B cell (primary cell): ENCODE measurements at regions not wholly inside any gene's neighbourhood (a gene's known extent, or its start where the extent isn't known, plus 50 kb on each side); places are given as distances from the start of the nearest gene placed in this dataset.

Source experiments
- ATAC-seq: fragments of 200-7000 bp; cut with Tn5 transposase; one replicate; pipeline ENCODE4 v1.10.0; 2021; ENCODE audit warnings: low read depth, mild to moderate bottlenecking, moderate number of reproducible peaks, moderate library complexity
- CTCF ChIA-PET: fragments of 350-600 bp; sonication (Branson Sonifier 250); formaldehyde crosslinking; loops from one replicate; lab custom pipeline; 2021; ENCODE audit warnings: antibody characterized with exemption, inconsistent platforms; lab: Charles Lee
- POLR2A ChIA-PET: fragments of 350-600 bp; sonication (Branson Sonifier 250); formaldehyde crosslinking; loops from one replicate; lab custom pipeline; 2021; ENCODE audit warnings: antibody characterized with exemption; lab: Charles Lee
- DNase-seq: peaks from one replicate; pipeline ENCODE4 v3.0.0; 2013
- H2AFZ ChIP-seq: 2 replicates; pipeline ENCODE4 v1.6.1; 2012; ENCODE audit warnings: mild to moderate bottlenecking, low read depth, low read length; ENCODE audit not compliant: insufficient read depth, poor library complexity, severe bottlenecking
- H3K27ac ChIP-seq, 2 donors: 1 replicate in 1 of 2; 2 replicates in 1 of 2; pipeline ENCODE4 v1.5.1; 2012 to 2013; ENCODE audit warnings: low read length in 2 of 2, mild to moderate bottlenecking in 2 of 2, moderate library complexity in 1 of 2
- H3K27me3 ChIP-seq, 4 experiments: fragments of 200-600 bp in 1 of 4; sonication (generic) in 1 of 4; replicated peaks in 1 of 4; 1 replicate in 2 of 4; 2 replicates in 2 of 4; pipeline versions ENCODE4 v1.6.1 to v1.7.0; 2013 to 2016; ENCODE audit warnings: low read length in 3 of 4, mild to moderate bottlenecking in 2 of 4, mixed read lengths in 1 of 4, moderate library complexity in 1 of 4; ENCODE audit not compliant: insufficient read depth in 4 of 4, control insufficient read depth in 3 of 4; ENCODE audit errors: control extremely low read depth in 1 of 4
- H3K36me3 ChIP-seq, 2 experiments: replicated peaks in 1 of 2; 1 replicate in 1 of 2; 2 replicates in 1 of 2; pipeline versions ENCODE4 v1.6.1 to v1.7.1; 2013; ENCODE audit warnings: low read length in 1 of 2; ENCODE audit not compliant: insufficient read depth in 2 of 2, control insufficient read depth in 1 of 2; ENCODE audit errors: control extremely low read depth in 1 of 2, extremely low read depth in 1 of 2
- H3K4me1 ChIP-seq, 2 donors: fragments of 200-600 bp in 1 of 2; sonication (generic) in 1 of 2; 1 replicate in 1 of 2; 2 replicates in 1 of 2; pipeline versions ENCODE4 v1.5.1 to v1.6.1; 2013 to 2017; ENCODE audit warnings: low read length in 2 of 2; ENCODE audit not compliant: control insufficient read depth in 2 of 2, insufficient read depth in 2 of 2
- H3K4me2 ChIP-seq: replicated peaks from 2 replicates; pipeline ENCODE3; 2012; ENCODE audit warnings: mild to moderate bottlenecking, low read depth, low read length; ENCODE audit not compliant: poor library complexity, severe bottlenecking
- H3K4me3 ChIP-seq, 5 experiments: fragments of 200-600 bp in 1 of 5; sonication (generic) in 1 of 5; 1 replicate in 3 of 5; 2 replicates in 2 of 5; pipeline versions ENCODE4 v1.5.1 to v1.7.0; 2011 to 2016; ENCODE audit warnings: low read length in 4 of 5, mild to moderate bottlenecking in 4 of 5, low read depth in 2 of 5, control low read depth in 1 of 5, moderate library complexity in 1 of 5; ENCODE audit not compliant: insufficient read depth in 1 of 5; ENCODE audit errors: control extremely low read depth in 1 of 5, extremely low read depth in 1 of 5
- H3K79me2 ChIP-seq: fragments of 200-600 bp; sonication (generic); one replicate; pipeline ENCODE4 v1.6.0; 2016; ENCODE audit warnings: low read length; ENCODE audit not compliant: control insufficient read depth, insufficient read depth
- H3K9ac ChIP-seq: fragments of 200-600 bp; sonication (generic); 2 replicates; pipeline ENCODE4 v1.6.1; 2017; ENCODE audit warnings: mild to moderate bottlenecking, low read length, moderate library complexity
- H3K9me3 ChIP-seq, 3 donors: one replicate each; pipeline versions ENCODE4 v1.6.1 to v1.7.1; 2013; ENCODE audit warnings: low read length in 2 of 3; ENCODE audit not compliant: control insufficient read depth in 2 of 3, insufficient read depth in 1 of 3; ENCODE audit errors: control extremely low read depth in 1 of 3
- H4K20me1 ChIP-seq: 2 replicates; pipeline ENCODE4 v1.6.0; 2012; ENCODE audit warnings: mild to moderate bottlenecking, low read length; ENCODE audit not compliant: insufficient read depth, control insufficient read depth, poor library complexity, severe bottlenecking
- H3K27ac Mint-ChIP-seq: one replicate; pipeline ENCODE4 v1.8.0; 2021; ENCODE audit warnings: mixed read lengths
- H3K27me3 Mint-ChIP-seq: one replicate; pipeline ENCODE4 v1.8.0; 2021; ENCODE audit warnings: mixed read lengths
- H3K4me1 Mint-ChIP-seq: one replicate; pipeline ENCODE4 v1.8.0; 2021; ENCODE audit warnings: mixed read lengths
- H3K4me3 Mint-ChIP-seq: one replicate; pipeline ENCODE4 v1.8.0; 2021; ENCODE audit warnings: mixed read lengths
- H3K9me3 Mint-ChIP-seq: one replicate; pipeline ENCODE4 v1.8.0; 2022; ENCODE audit warnings: mixed read lengths; ENCODE audit not compliant: insufficient read depth
- CTCF ChIP-seq: fragments of 200-600 bp; IDR thresholded peaks from one replicate; pipeline ENCODE4 v1.8.0; 2022; ENCODE audit warnings: antibody characterized with exemption, mild to moderate bottlenecking
- EZH2 ChIP-seq: IDR thresholded peaks from 2 replicates; pipeline ENCODE4 v1.6.1; 2012; ENCODE audit warnings: borderline replicate concordance, low read depth, mild to moderate bottlenecking, moderate library complexity, low read length; ENCODE audit not compliant: insufficient read depth, poor library complexity, severe bottlenecking
- WGBS: methylation state at CpG from one replicate; pipeline ENCODE4 v1.1.5; 2013; ENCODE audit warnings: missing lambda C conversion rate; ENCODE audit not compliant: insufficient coverage; 5-methylcytosine and 5-hydroxymethylcytosine counted together
- intact Hi-C: fragments of 100-400 bp; cut with micrococcal nuclease; formaldehyde crosslinking; loops from one replicate; pipeline ENCODE4 v1.10.0; 2022

- intact Hi-C loops = no loop called here
- no peak for DNase-seq
Measured at GRCh38 chr7:63112764-63113712, 885.6 kb upstream of the ZNF722 start.

More at GRCh38 chr7:63112764-63113712, 885.6 kb upstream of the ZNF722 start:
- no peak for TF ChIP-seq CTCF
- TF ChIP-seq EZH2 = no peak
- H3K9me3 ChIP-seq = peaks cover 0 to 44% (median 0%) of the 10 kb centered on the region in 3 donors
- 92% methylated on average over 31 of the region's 36 CpGs for WGBS
- H3K36me3 ChIP-seq = no peaks in the 10 kb centered on the region
- POLR2A ChIA-PET = no interaction called here
- H3K4me3 ChIP-seq = no peak overlapping the region
- no peaks in the 10 kb centered on the region for H3K27me3 ChIP-seq
- Mint-ChIP-seq H3K27ac (no peak overlapping the region), H3K27me3 (no peaks in the 10 kb centered on the region), H3K4me3 (no peak overlapping the region), H3K4me1 (no peaks in the 10 kb centered on the region), H3K9me3 (peaks cover 3% of the 10 kb centered on the region)
- no peak overlapping the region for H3K9ac ChIP-seq
- no peaks in the 10 kb centered on the region for H4K20me1 ChIP-seq
- no peak for ATAC-seq
- no peaks in the 10 kb centered on the region for H3K79me2 ChIP-seq
- H3K4me2 ChIP-seq = no peak overlapping the region
- CTCF ChIA-PET = no interaction called here
- no peaks in the 10 kb centered on the region for H3K4me1 ChIP-seq
- no peak overlapping the region for H3K27ac ChIP-seq
- H2AFZ ChIP-seq = no peak overlapping the region
